NCI-H2196 (cell line): ENCODE measurements at regions not wholly inside any gene's neighbourhood (a gene's known extent, or its start where the extent isn't known, plus 50 kb on each side); places are given as distances from the start of the nearest gene placed in this dataset.

Source experiments
- DNase-seq: peaks from one replicate; lab custom pipeline; 2025; ENCODE audit not compliant: unreplicated experiment; lab: John Stamatoyannopoulos, UW

DNA sequence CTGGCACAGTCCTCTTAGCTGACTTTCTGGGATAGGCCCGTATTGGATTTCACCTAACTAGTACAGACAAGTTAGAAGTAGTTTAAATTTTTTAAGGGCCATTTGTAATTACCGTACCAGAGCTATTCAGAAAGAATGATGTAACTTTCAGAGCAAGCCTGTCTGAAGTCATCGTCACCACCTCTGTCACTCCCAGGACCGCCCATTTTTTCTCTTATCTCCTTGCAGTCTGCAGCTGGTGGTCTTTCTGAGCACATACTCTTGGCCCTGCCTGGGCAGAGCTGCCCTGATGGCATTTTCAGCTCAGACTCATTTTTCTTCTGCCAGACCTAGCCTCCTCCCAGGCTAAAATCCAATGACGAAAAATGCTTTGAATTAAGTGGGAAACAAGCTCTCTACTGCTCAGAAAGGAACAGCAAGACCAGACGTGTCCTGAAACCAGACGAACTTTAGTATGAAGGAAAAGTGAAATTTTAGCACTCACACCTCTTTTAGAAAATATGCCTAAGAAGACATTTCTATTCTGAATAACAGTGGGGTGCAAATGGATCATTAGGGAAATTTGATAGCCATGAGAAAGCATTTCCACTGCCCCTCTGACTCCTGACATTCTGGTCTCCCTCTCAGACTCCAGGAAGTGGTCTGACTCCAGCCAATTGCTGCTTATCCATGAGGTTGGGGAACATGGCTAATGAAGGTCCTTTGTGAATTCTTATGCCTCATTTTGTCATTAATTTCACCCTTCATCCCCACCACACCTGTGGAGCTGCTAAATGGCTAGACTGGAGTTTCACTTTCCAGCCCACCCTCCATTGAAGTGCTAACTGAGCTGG is 162.4 kb upstream of the GYPA start:
- DNase-seq: no peak

DNA sequence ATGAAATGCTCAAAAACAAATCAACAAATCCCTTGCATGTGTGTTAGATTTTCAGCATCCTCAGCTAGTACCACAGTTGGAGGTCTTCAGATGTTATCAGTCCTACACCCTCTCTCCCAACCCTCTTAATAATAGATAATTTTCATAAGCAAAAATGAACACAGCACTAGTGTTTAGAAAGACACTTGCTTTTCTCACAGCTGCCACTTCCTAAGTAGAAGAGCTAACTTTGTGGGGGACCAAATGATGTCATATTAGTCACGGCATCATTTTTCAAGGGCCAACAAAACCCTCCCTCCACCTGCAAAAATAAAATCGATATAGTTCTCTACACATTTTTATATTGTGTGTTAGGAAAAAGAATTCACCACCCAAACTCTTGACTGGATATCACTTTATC is 163.5 kb upstream of the GYPA start:
- DNase-seq: no peak

DNA sequence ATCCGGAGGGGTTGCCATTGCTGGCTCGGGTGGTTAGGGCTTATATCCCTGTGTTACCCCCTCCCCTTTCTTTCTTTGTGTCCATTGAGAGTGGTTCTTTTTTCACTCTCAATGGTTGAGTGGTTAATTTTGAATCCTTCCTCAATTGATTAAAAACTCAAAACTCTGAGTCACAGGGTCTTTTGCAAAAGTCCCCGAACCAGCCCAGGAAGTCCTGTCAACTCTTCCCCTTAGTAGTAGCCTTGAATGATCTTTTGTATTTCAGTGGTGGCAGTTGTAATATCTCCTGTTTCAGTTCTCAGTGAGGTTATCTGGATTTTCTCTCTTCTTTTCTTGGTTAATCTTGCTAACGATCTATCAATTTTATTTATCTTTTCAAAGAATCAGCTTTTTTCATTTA is 170.0 kb upstream of the GYPA start:
- no peak for DNase-seq

DNA sequence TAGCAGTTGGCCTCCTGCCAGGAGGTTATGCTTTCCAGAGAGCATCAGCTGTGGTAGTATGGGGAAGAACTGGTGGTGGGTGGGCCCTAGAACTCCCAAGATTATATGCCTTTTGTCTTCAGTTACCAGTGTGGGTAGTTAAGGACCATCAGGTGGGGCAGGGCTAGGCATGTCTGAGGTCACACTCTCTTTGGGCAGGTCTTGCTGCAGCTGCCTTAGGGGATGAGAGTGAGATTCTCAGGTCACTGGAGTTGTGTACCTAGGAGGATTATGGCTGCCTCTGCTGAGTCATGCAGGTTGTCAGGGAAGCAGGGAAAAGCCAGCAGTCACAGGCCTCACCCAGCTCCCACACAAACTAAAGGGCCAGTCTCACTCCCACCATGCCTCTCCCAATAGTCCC is 172.9 kb upstream of the GYPA start:
- DNase-seq: no peak

DNA sequence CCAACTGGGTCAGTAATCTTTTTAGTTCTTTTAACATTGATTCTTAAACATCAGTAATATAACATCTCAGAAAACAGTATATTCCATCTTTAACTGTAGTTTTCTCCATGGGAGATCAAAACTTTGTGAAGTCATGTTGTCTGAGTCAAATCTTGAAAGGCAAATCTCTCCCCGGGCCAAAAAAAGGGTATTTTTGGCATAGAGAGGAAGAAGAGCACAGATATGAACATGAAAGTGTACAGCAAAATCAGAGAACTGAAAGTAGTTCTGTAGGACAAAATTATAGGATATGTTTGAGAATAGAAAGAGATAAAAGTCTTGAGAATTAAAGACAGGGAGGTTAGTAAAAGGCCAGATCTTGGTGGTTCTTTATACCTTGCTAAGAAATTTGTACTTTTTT is 176.4 kb upstream of the GYPA start:
- DNase-seq: no peak

DNA sequence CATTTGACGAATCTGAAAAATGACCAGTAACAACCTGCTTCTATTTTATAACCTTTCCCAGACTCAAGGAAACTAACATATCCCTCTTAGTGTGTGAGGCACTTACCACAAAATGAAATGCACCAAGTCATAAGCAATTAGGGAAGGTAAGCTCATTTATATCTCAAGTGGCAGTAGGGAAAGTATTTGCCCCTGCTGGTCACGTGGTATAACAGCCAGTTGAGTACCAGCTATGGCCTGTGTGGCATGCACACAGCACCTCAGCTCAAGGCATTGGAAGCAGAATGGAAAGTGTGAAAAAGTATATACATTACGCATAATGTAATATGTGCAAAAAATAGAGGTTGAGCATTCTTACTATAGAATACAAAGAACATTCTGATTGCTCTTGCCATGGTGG is 178.3 kb upstream of the GYPA start:
- no peak for DNase-seq

DNA sequence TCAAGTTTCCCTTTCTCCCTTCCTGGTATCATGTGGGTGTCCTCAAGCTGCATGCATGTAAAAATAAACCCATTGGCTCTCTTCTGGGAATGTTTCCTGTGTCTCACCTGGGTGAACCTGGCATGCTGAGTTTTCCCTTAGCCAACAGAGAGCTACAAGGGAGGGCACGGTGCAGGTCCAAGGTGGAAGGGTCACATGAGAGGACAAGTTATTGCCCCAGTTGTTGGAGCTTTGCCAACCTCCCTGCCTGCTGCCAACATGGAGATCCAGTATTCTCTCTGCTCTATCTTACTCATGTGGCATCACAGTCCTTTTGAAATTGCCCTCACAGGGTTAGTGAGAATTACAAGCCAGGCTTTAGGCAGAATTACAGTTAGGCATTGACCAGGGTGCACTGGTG is 196.1 kb upstream of the GYPA start:
- DNase-seq: no peak

DNA sequence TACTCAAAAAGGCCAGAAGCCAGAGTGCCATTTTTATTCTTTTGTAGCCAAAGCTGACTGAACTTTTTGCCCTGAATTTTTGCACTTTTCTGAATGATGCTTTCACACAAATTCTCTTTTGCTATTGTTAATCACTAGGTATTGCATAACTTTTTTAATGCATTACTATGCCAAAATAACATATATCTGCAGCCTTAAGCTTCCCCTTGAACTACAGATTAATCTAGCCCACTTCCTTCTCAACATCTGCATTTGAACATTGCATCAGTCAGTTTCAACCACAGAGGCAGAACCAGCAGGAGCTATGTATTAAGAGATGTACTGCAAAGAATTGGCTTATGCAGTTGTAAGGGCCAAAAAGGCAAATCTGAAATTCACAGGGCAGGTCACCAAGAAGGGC is 197.6 kb upstream of the GYPA start:
- DNase-seq: no peak

DNA sequence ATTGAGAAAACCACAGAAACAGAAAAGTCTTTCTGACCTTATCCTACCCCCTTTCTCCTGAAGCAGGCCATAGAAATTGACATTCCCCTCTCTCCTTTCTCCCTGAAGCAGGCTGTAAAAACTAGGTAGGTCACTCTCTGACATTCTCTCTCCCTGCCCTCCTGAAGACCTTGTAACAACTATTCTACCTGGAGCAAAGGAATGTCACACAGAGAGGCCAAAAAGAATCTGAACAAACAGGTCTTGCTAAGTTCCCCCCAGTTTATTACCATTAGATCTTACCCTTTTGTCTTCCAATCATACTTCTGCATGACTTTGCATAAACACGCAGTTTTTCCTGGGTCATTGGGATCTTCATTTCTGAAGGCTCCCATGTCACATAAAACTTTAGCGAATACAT is 198.3 kb upstream of the GYPA start:
- no peak for DNase-seq

DNA sequence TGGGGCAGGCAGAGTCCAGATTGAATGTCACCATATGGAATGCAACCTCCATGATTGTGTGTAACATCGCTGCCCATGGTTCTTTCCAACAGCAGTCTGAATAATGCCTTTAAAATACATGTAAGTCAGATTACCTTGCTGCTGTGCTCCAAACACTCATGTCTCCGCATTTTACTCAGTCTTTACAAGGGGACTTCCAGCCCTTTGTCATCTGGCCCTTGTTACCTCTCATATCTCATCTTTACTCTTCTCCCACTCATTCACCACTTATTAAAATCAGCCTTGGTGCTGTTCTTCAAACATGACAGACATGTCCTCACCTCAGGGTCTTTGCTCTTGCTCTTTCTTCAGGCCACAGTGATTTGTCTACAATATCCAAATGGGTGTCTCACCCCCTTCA is 200.4 kb upstream of the GYPA start:
- no peak for DNase-seq

DNA sequence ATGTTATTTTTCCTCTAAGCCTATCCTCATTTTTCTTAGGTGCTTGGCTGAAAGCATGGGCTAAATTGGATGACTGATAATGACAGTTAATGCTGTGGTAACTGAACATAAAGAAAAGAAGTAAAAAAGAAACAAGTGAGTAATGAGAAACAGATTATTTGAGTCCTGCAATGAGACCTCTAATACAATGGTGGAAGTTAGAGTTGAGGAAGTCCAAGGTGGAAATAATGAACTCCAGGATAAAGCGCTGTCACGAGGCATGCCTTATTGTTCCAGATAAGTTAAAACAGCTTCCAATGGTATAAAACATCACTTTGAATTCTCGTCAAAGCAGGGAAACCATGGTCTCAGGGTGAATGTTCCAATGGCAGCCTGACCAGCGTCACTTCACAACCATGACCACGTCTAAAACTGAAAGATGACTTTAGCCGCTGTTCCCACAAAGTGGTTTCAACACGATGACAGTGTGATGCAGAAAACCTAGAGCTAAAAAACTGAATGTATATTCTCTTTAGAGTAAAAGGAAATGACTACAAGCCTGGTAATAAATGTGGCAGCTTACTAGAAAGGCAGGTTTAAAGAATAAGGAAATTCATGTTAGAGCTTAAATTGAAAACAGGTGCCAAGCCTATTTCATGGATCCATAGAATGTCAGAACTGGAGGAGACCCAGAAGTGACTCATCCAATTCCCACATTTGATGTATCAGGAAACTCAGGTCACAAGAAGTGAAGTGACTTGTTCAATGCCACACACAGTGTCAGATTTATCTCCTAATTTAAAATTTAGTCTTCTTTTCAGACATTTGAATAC is 202.6 kb upstream of the GYPA start:
- no peak for DNase-seq

DNA sequence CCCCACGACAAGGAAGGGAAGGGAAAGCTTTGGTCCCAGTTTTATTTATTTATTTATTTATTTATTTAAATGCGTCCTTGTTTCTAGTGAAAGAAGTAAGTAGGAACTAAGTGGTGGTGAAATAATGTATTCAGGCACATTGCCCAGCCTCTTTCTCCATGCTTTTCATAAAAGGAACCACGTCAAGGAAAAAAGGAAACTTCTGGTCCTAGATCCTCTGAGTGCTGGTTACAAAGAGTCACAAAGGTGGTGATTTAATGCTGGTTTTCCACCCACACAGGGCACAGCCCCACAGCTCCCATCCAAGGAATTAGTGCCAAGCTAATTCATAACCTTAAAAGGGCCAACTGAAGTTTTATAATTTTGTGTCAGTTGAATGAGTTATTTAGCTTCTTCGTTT is 206.6 kb upstream of the GYPA start:
- no peak for DNase-seq

DNA sequence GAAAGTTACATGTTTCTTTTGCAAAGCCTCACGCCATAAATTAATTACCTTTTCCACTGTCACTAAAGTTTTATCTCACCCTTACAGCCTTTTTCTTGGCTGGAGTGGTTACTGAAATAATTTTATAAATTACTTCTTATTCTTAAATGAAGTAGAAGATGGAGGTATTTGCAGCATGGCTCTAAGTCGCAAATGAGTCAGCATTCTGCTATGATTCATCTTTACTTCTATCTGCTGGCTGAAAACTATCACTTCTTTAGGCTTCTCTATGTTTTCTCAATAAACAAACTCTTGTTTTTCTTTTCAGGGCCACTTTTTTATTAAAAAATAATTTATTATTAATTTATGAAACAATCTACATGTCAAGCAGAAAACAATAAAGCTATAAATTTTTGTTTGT is 210.2 kb upstream of the GYPA start:
- no peak for DNase-seq

DNA sequence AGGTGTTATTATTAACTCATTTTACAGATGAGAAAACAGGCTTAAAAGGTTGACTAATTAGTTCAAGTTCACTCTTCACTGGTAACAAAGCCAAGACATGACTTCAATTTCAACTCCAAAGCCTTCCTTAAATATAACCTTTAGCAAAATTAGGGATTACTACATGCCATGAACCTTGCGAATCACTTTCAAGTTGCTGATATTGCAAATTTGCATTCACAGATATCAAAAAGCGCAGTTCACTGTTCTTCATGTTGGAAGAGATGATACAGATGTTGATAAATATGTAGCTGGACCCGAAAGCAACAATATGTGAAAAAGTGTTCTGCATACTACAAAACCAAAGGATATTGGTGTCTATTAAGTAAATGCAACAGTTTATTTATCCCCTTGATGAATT is 210.8 kb upstream of the GYPA start:
- no peak for DNase-seq

DNA sequence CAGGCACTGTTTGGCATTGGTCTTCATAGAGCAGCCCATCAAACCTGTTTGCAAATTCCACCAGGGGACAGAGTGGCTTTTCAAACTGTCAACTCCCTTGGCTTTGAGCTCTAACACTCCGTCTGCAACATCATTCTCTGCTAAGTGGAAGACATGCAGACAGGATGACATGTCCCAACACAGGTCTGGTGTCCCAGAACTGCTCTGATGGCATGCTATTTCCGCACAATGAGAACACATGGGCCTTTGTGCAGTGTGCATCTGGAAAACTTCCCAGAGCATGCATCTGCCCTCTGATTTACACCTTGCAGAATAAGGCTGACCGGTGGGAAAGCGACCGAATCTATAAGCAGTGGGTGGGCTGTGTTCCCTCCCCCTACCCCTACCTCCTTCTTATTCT is 212.8 kb upstream of the GYPA start:
- DNase-seq: no peak

DNA sequence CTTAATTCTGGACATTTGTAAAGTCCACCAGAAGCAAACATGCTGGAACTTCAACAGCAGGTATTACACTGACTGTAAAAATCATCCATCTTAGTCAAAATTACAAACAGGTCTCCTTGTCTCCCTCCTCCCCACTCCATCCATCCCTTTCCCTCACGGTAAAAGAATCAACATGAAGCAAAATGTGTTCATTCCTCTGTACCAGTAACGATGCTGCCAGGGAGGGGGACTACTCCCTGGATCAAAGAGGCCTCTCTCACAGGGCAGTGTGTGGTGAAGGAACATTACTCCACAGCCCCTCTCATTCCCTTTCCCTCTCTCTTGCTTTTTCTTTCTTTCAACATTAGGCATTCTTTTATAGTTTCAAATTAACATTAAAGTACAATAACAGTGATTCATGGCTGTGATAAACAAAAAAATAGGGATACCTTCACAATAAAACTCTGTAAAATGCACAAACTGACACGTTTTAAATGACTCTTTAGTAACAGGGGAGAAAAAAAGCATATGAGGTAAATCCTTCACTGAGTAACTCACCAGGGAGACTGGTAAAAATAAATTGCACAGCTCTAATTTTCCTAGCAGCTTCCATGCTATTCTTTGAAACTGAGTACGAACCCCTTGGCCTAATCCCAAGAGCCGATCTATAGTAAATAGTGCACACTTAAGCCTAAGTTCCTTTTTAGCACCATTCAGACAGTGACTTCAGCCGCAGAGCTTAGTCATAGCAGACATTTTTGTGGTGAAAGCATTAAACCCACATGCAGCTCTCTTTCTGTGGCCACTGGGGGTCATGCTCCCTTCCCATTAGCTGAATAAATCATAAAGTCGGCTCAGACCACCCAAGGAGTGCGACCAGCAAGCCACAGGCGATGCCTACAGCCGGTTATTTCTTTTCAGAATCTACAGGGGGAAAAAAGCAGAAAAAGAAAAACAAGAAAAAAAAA is 215.6 kb upstream of the GYPA start:
- no peak for DNase-seq

DNA sequence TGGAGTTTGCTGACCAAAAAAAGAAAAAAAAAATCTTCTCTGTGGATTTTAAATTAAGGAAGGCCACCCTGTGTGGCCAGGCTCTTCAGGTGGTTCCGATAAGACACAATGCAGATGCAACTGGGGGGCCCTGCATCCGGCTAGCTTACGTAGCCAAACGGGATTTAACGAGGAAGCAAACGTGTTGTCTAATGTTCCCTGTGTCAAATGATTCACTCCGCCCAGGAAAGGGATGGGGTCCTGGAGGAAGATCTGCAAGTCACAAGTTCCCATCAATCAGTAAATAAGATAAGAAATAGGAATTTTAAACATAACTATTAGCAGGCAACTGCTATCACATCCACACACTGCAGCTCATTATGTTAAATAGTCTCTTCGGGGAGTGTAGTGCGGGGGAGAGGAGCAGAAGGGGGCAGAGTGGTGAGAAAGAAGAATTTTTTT is 216.4 kb upstream of the GYPA start:
- DNase-seq: no peak

DNA sequence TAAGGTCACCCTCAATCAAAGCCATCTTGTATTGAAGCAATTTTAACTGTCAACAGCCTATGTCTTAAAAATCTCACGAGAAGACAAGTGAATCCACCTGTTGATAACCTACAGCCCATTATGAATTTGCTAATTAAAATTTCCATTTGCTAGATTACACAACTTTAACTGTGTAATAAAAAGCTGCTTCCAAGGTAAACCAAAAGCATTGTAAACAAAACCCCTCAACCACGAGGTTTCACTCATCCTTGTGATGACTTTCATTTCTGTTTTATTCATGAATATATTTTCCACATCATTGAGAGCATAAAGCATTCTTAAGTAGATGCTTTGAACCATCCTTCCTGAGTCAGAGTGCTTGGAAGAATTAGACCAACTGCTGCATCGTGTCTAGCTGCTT is 217.5 kb upstream of the GYPA start:
- no peak for DNase-seq

DNA sequence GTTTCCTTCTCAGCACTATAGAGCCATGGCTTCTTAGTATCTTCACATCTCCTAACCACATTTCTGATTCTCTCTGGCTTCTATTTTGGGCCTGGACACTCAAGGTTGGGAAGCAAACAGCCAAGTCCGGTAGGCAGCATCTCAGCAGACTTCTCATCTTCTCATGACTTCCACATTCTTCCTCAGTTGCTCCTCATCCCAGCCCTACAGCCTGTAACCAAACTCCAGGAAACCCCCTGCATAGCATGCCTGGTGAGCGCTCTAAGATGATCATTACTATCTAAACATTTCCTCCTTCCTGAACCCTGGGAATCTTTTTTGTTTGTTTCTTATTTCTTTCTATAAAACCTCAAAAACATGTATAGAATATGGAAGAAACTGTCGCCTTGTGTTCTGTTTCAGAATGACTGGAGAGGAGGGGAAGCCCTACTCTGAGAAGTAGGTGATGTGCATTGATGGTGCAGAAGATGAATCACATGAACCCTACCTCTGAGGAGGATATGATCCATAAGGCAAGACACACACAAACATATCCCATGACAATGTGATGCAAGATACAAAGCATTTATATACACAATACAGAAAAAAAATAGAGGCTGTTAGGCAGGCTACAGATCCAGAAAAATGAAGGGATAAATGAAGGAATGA is 219.8 kb upstream of the GYPA start:
- DNase-seq: no peak

DNA sequence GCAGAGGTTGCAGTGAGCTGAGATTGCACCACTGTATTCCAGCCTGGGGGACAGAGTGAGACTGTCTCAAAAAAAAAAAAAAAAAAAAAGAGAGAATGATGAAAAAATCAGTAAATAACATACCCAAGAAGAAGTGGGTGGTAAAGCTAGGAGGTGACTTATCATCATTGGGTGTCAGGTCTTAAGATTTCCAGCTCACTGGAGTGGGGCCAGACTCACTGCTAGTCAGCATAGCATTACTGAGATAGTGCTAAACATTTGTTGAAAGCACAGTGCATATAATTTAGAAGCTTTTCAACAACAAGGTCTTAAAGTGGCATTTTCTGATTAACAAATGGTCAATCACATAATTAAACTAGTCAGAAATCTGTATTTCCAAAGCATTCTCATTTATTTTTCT is 221.8 kb upstream of the GYPA start:
- no peak for DNase-seq

DNA sequence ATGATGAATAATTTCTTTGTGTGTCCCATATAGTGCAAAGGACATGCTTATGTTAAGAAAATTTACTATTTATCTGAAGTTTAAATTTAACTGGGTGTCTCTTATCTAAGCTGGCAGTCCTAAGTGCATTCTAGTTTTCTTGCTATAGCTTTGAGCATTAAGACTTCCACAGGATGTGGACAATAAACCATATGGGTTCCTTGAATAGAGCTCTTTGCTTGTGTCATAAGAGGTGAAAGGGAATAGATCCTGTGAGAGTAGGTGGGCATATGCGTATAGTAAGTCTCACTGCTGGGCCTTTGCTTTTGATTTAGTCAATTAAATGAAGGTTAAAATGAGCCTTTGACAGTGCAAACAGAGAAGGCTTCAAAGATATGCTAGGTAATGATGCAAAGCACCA is 223.4 kb upstream of the GYPA start:
- DNase-seq: no peak
